ENCODE measurements at regions not wholly inside any gene's neighbourhood (a gene's known extent, or its start where the extent isn't known, plus 50 kb on each side); places are given as distances from the start of the nearest gene placed in this dataset.

DNA sequence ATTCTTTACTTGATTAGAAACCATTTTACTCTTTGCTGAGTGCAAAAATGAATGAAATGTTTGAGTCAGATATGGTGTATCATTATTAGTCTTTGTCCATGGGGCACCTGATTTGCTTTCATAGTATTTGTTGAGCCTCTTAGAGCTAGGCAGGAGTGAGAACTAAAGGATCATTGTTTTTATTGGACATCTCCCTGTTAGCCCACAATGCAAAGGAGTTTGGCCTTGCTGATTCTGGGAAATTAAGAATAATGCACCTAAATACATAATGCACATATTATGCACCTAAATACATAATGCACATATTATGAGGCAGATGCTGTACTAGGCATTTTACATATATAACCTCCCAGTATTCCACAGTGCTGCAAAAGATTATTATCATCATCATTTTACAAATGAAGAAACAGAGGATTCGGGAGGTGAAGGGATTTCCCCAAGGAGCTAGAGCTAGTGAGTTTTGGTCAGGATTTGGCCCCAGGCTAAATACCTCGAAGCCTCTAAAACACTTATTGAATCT, 113.0 kb upstream of the LIFR start:
- TF ChIP-seq, protein P1, sequence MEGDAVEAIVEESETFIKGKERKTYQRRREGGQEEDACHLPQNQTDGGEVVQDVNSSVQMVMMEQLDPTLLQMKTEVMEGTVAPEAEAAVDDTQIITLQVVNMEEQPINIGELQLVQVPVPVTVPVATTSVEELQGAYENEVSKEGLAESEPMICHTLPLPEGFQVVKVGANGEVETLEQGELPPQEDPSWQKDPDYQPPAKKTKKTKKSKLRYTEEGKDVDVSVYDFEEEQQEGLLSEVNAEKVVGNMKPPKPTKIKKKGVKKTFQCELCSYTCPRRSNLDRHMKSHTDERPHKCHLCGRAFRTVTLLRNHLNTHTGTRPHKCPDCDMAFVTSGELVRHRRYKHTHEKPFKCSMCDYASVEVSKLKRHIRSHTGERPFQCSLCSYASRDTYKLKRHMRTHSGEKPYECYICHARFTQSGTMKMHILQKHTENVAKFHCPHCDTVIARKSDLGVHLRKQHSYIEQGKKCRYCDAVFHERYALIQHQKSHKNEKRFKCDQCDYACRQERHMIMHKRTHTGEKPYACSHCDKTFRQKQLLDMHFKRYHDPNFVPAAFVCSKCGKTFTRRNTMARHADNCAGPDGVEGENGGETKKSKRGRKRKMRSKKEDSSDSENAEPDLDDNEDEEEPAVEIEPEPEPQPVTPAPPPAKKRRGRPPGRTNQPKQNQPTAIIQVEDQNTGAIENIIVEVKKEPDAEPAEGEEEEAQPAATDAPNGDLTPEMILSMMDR (IDR thresholded peaks at IDR 0.05), result no peak
- no peak for TF ChIP-seq POLR2AphosphoS5 (IDR thresholded peaks at IDR 0.05)
- TF ChIP-seq POLR2A (IDR thresholded peaks at IDR 0.05), result no peak

All from breast epithelium (tissue), 3 donors.